CD4-positive, alpha-beta T cell (primary cell): ENCODE measurements at regions not wholly inside any gene's neighbourhood (a gene's known extent, or its start where the extent isn't known, plus 50 kb on each side); places are given as distances from the start of the nearest gene placed in this dataset.

ENCODE experiments used
- ATAC-seq: fragments of 200-7000 bp; cut with Tn5 transposase; one replicate; pipeline ENCODE4 v1.10.0; 2022; ENCODE audit warnings: mild to moderate bottlenecking; ENCODE audit not compliant: poor library complexity
- CTCF ChIA-PET: fragments of 350-600 bp; sonication (Branson Sonifier 250); formaldehyde crosslinking; loops from one replicate; lab custom pipeline; 2021; ENCODE audit warnings: antibody characterized with exemption, inconsistent platforms; lab: Charles Lee
- POLR2A ChIA-PET: fragments of 350-600 bp; sonication (Branson Sonifier 250); formaldehyde crosslinking; loops from one replicate; lab custom pipeline; 2021; ENCODE audit warnings: antibody characterized with exemption, inconsistent platforms; lab: Charles Lee
- DNase-seq, 14 experiments: peaks; one replicate each; pipeline ENCODE4 v3.0.0-alpha.2; 2013 to 2020; ENCODE audit warnings: mixed read lengths in 2 of 14
- H3K27ac ChIP-seq, 2 donors: one replicate each; pipeline versions ENCODE4 v1.5.1 to v1.7.0; 2013; ENCODE audit warnings: low read length in 2 of 2, low read depth in 1 of 2, mild to moderate bottlenecking in 1 of 2
- H3K27me3 ChIP-seq, 2 experiments: 1 replicate in 1 of 2; 2 replicates in 1 of 2; pipeline versions ENCODE4 v1.6.1 to v1.7.0; 2013; ENCODE audit warnings: low read length in 2 of 2, control low read depth in 1 of 2, mild to moderate bottlenecking in 1 of 2, moderate library complexity in 1 of 2; ENCODE audit not compliant: insufficient read depth in 2 of 2, control insufficient read depth in 1 of 2
- H3K36me3 ChIP-seq: one replicate; pipeline ENCODE4 v1.6.1; 2013; ENCODE audit warnings: low read length, control low read depth; ENCODE audit not compliant: insufficient read depth
- H3K4me1 ChIP-seq: one replicate; pipeline ENCODE4 v1.6.1; 2013; ENCODE audit warnings: low read length, control low read depth; ENCODE audit not compliant: insufficient read depth
- H3K4me3 ChIP-seq: one replicate; pipeline ENCODE4 v1.5.1; 2013; ENCODE audit warnings: mild to moderate bottlenecking, low read length, moderate library complexity
- H3K9me3 ChIP-seq, 2 experiments: 1 replicate in 1 of 2; 2 replicates in 1 of 2; pipeline versions ENCODE4 v1.6.1 to v1.7.0; 2013; ENCODE audit warnings: low read length in 2 of 2, mild to moderate bottlenecking in 2 of 2, control low read depth in 1 of 2, moderate library complexity in 1 of 2; ENCODE audit not compliant: control insufficient read depth in 1 of 2, insufficient read depth in 1 of 2
- H3K27ac Mint-ChIP-seq: one replicate; pipeline ENCODE4 v1.8.0; 2020; ENCODE audit warnings: mixed read lengths
- H3K27me3 Mint-ChIP-seq: one replicate; pipeline ENCODE4 v1.8.0; 2021; ENCODE audit warnings: mixed read lengths
- H3K36me3 Mint-ChIP-seq: one replicate; pipeline ENCODE4 v1.8.0; 2021; ENCODE audit warnings: low read depth, mixed read lengths
- H3K4me1 Mint-ChIP-seq: one replicate; pipeline ENCODE4 v1.8.0; 2021; ENCODE audit warnings: low read depth, mixed read lengths
- H3K4me3 Mint-ChIP-seq: one replicate; pipeline ENCODE4 v1.8.0; 2020; ENCODE audit warnings: mild to moderate bottlenecking, mixed read lengths
- H3K9me3 Mint-ChIP-seq: one replicate; pipeline ENCODE4 v1.8.0; 2020; ENCODE audit warnings: mixed read lengths
- intact Hi-C, 2 experiments: fragments of 100-400 bp; cut with DNase I in 1 of 2; cut with micrococcal nuclease in 1 of 2; formaldehyde crosslinking; loops; one replicate each; pipeline versions ENCODE4 v1.15.1 to v1.9.0; 2023 to 2025; cut with DNase I, micrococcal nuclease
- TF ChIP-seq, protein P1 (sequence below): fragments of 200-600 bp; IDR thresholded peaks from one replicate; pipeline ENCODE4 v1.8.0; 2022; ENCODE audit warnings: antibody characterized with exemption, mild to moderate bottlenecking

DNA sequence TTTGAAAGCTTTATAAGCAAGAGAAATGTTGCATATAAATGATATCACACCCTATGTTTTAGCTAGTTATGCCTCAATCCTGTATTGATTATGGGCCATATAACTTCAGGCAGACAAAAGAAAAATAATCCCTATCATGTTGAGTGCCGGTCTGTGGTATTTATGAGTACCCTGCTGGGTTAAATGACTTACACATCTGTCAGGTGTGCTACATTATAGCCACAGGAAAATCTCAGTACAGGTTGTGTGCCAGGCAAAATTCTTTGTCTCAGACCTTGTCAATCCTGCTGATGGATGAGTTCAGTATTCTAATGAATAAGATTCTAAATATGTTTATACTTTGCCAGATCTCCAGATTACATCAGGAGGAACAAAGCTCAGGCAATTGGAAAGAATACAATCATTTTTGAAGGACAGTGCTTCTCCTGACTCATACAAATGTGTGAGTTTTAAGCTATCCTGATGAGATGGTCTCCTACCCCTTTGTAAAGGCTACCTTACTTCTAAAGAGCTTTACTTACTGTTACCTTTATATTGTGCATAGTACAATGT is 109.8 kb upstream of the FOXG1 start:
- no peak overlapping the region for H3K4me3 ChIP-seq
- H3K36me3 Mint-ChIP-seq, result no peaks in the 10 kb centered on the region
- TF ChIP-seq, protein P1, sequence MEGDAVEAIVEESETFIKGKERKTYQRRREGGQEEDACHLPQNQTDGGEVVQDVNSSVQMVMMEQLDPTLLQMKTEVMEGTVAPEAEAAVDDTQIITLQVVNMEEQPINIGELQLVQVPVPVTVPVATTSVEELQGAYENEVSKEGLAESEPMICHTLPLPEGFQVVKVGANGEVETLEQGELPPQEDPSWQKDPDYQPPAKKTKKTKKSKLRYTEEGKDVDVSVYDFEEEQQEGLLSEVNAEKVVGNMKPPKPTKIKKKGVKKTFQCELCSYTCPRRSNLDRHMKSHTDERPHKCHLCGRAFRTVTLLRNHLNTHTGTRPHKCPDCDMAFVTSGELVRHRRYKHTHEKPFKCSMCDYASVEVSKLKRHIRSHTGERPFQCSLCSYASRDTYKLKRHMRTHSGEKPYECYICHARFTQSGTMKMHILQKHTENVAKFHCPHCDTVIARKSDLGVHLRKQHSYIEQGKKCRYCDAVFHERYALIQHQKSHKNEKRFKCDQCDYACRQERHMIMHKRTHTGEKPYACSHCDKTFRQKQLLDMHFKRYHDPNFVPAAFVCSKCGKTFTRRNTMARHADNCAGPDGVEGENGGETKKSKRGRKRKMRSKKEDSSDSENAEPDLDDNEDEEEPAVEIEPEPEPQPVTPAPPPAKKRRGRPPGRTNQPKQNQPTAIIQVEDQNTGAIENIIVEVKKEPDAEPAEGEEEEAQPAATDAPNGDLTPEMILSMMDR, result no peak
- H3K4me1 ChIP-seq, result no peaks in the 10 kb centered on the region
- no peak for DNase-seq
- H3K9me3 ChIP-seq, result no peaks in the 10 kb centered on the region
- H3K4me1 Mint-ChIP-seq, result no peaks in the 10 kb centered on the region
- no peaks in the 10 kb centered on the region for H3K27me3 ChIP-seq
- ATAC-seq, result no peak
- ChIA-PET CTCF (no interaction called here), POLR2A (no interaction called here)
- H3K4me3 Mint-ChIP-seq, result no peak overlapping the region
- no peak overlapping the region for H3K27ac Mint-ChIP-seq
- intact Hi-C loops, result no loop called here
- H3K36me3 ChIP-seq, result no peaks in the 10 kb centered on the region
- H3K9me3 Mint-ChIP-seq, result peaks cover 11% of the 10 kb centered on the region
- H3K27ac ChIP-seq, result no peak overlapping the region
- H3K27me3 Mint-ChIP-seq, result no peaks in the 10 kb centered on the region

DNA sequence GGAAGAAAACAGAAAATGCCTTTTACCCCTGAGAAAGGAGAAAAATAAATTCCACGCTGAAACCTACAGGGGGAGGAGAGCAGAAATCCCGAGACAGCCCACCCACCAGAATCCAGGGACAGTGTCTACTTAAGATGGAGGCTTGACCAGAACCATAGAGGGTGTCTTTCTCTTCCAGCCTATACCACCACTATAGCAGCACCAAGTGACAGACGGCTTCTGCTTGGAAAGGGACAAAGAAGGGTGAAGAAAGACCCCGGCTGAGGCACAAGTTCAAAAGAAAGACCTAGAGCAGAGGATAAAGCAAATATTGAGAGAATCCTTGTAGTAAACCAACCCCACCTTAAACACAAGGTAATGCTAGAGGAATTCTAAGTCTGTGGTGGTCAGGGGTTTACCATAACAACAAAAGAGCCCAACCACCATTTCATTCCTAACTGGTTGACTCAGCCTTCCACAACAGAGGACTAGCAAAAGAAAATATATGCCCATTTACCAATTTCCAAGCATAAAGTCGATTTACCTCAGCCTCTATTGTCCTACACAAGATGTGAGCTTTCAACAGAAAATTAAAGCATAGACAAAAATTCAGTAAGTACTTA is 105.3 kb upstream of the FOXG1 start:
- no peak overlapping the region for H3K27ac ChIP-seq
- CTCF ChIA-PET, result no interaction called here
- Mint-ChIP-seq H3K36me3 (no peaks in the 10 kb centered on the region), H3K9me3 (peaks cover 2% of the 10 kb centered on the region), H3K4me3 (no peak overlapping the region), H3K27ac (no peak overlapping the region), H3K4me1 (no peaks in the 10 kb centered on the region), H3K27me3 (no peaks in the 10 kb centered on the region)
- H3K4me1 ChIP-seq, result no peaks in the 10 kb centered on the region
- no peaks in the 10 kb centered on the region for H3K36me3 ChIP-seq
- no peaks in the 10 kb centered on the region for H3K9me3 ChIP-seq
- intact Hi-C loops, result no loop called here
- DNase-seq, result no peak
- POLR2A ChIA-PET, result no interaction called here
- H3K27me3 ChIP-seq, result no peaks in the 10 kb centered on the region
- no peak for ATAC-seq
- no peak overlapping the region for H3K4me3 ChIP-seq
- TF ChIP-seq, protein P1, result no peak

DNA sequence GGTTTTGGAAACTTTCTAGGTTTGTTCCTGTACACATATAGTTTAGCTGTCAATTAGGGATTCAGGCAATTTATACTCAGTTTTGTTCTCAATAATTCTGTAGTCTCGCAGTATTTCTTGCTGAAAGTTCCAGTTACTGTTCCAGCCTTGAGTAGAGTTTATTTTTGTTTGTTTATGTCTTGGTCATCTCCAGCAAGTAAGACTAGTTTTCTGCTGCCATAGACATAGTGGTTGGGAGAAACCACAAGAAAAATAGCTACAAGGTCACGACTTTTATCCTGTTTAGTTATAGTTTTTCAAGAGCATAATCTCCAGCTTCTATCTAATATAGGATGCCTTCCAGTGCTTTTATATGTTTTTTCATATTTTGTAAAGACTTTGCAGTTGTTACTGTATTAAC is 99.6 kb upstream of the FOXG1 start:
- Histone ChIP-seq H3K4me1 (no peaks in the 10 kb centered on the region), H3K27me3 (no peaks in the 10 kb centered on the region), H3K4me3 (no peak overlapping the region), H3K36me3 (no peaks in the 10 kb centered on the region), H3K27ac (no peak overlapping the region), H3K9me3 (peaks cover 0 to 6% of the 10 kb centered on the region in 2 experiments)
- Mint-ChIP-seq H3K36me3 (no peaks in the 10 kb centered on the region), H3K4me1 (no peaks in the 10 kb centered on the region), H3K27ac (no peak overlapping the region), H3K4me3 (no peak overlapping the region), H3K9me3 (peaks cover 3% of the 10 kb centered on the region), H3K27me3 (no peaks in the 10 kb centered on the region)
- ChIA-PET POLR2A (no interaction called here), CTCF (no interaction called here)
- intact Hi-C loops, result no loop called here
- ATAC-seq (no peak), DNase-seq (no peak)
- TF ChIP-seq, protein P1, result no peak
